OCI-LY7 (cell line): ENCODE measurements at regions not wholly inside any gene's neighbourhood (a gene's known extent, or its start where the extent isn't known, plus 50 kb on each side); places are given as distances from the start of the nearest gene placed in this dataset.

Experiments
- BruUV-seq: library from RNA; stranded (reverse); fragments of 400-500 nt; replicated peaks from 2 replicates; lab custom pipeline; 2021; lab: Mats Ljungman, UMichigan
- CTCF ChIA-PET: fragments of 300-600 bp; sonication (Branson Sonifier 250); formaldehyde crosslinking; loops from one replicate; lab custom pipeline; 2022; ENCODE audit warnings: antibody characterized with exemption; ENCODE audit not compliant: unreplicated experiment; lab: Charles Lee
- POLR2A ChIA-PET: fragments of 300-600 bp; sonication (Branson Sonifier 250); formaldehyde crosslinking; loops from one replicate; lab custom pipeline; 2022; ENCODE audit warnings: antibody characterized with exemption; lab: Charles Lee
- DNase-seq: peaks from one replicate; pipeline ENCODE4 v3.0.0-alpha.2; 2015; ENCODE audit warnings: low spot score
- H2AFZ ChIP-seq: fragments of 200-600 bp; sonication (generic), shearing (Covaris generic); 2 replicates; pipeline ENCODE4 v1.6.1; 2014; ENCODE audit warnings: mild to moderate bottlenecking, antibody characterized with exemption, low read length, moderate library complexity
- H3K27ac ChIP-seq: fragments of 200-600 bp; sonication (generic); 2 replicates; pipeline ENCODE4 v1.5.1; 2014; ENCODE audit warnings: mixed run types, low read depth, mild to moderate bottlenecking, moderate library complexity, low read length, inconsistent platforms; ENCODE audit not compliant: poor library complexity, severe bottlenecking
- H3K36me3 ChIP-seq: fragments of 200-600 bp; sonication (generic); 2 replicates; pipeline ENCODE4 v1.6.1; 2014; ENCODE audit warnings: mild to moderate bottlenecking, antibody characterized with exemption, low read length, moderate library complexity, mixed read lengths; ENCODE audit not compliant: insufficient read depth
- H3K4me1 ChIP-seq: fragments of 200-600 bp; sonication (generic); 2 replicates; pipeline ENCODE4 v1.5.1; 2014; ENCODE audit warnings: mild to moderate bottlenecking, low read length; ENCODE audit not compliant: insufficient read depth, poor library complexity, severe bottlenecking
- H3K4me2 ChIP-seq: fragments of 200-600 bp; sonication (generic); 2 replicates; pipeline ENCODE4 v1.6.1; 2014; ENCODE audit warnings: mild to moderate bottlenecking, low read length
- H3K4me3 ChIP-seq: fragments of 200-600 bp; sonication (generic); 2 replicates; pipeline ENCODE4 v1.5.1; 2014; ENCODE audit warnings: mild to moderate bottlenecking, low read depth, low read length; ENCODE audit not compliant: poor library complexity, severe bottlenecking
- H3K79me2 ChIP-seq: fragments of 200-600 bp; sonication (generic); 2 replicates; pipeline ENCODE4 v1.6.1; 2016; ENCODE audit warnings: low read depth, mild to moderate bottlenecking, low read length, moderate library complexity, mixed read lengths; ENCODE audit not compliant: insufficient read depth
- H3K9me2 ChIP-seq: fragments of 200-600 bp; sonication (generic); 2 replicates; pipeline ENCODE4 v1.6.1; 2016; ENCODE audit warnings: mild to moderate bottlenecking, low read length, mixed read lengths; ENCODE audit not compliant: insufficient read depth
- H3K9me3 ChIP-seq: fragments of 200-600 bp; sonication (generic); 2 replicates; pipeline ENCODE4 v1.6.1; 2014; ENCODE audit warnings: mild to moderate bottlenecking, mixed run types, low read length, mixed read lengths
- H4K20me1 ChIP-seq: fragments of 200-600 bp; sonication (generic); 2 replicates; pipeline ENCODE4 v1.6.1; 2014; ENCODE audit warnings: mild to moderate bottlenecking, antibody characterized with exemption, low read length, moderate library complexity, mixed read lengths; ENCODE audit not compliant: insufficient read depth
- CTCF ChIP-seq: fragments of 200-600 bp; sonication (generic); conservative IDR thresholded peaks from 2 replicates; pipeline ENCODE4 v1.5.1; 2014; ENCODE audit warnings: mild to moderate bottlenecking, antibody characterized with exemption, low read length, moderate library complexity, mixed read lengths
- EZH2phosphoT487 ChIP-seq: fragments of 200-600 bp; sonication (generic); IDR thresholded peaks from 2 replicates; pipeline ENCODE4 v1.6.1; 2018; ENCODE audit warnings: low read depth, borderline replicate concordance, mild to moderate bottlenecking, mixed run types, antibody characterized with exemption, low read length, moderate library complexity, mixed read lengths
- intact Hi-C: fragments of 100-400 bp; cut with micrococcal nuclease; formaldehyde crosslinking; loops from one replicate; pipeline ENCODE4 v1.10.0; 2022; ENCODE audit not compliant: unreplicated experiment

DNA sequence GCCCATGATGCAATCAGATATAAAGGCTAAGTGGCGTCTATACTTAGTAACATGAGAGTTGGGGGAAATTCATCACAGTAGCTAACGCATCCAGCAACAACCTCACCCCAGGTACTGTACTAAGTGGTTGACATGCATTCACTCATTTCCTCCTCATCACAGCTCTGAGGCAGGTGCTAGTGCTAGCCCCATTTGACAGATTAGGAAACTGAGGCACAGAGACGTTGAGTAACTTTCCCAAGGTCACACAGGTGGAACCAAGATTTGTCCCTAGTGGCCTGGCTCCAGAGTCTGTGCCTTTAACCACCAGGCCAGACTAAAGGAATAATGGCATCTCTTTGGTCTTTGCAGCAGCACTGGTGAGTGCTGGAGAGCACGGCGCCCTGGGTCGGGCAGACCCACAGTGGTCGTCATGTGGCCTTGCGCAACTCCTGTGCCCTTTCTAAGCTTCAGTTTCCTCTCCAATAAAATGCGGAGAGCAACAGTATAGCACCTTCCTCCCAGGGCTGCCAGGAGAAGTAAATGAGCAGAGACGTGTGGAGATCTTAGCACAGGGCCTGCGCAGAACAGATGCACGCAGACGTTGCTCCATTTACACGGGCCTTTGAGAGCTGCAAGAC, 186.4 kb downstream of the BCOR start:
- Histone ChIP-seq H3K4me1 (no peaks in the 10 kb centered on the region), H3K9me3 (no peaks in the 10 kb centered on the region), H3K27ac (no peak overlapping the region), H4K20me1 (no peaks in the 10 kb centered on the region), H3K36me3 (no peaks in the 10 kb centered on the region), H3K4me3 (no peak overlapping the region), H3K79me2 (no peaks in the 10 kb centered on the region), H3K9me2 (no peaks in the 10 kb centered on the region), H2AFZ (no peak overlapping the region), H3K4me2 (no peak overlapping the region)
- no peak for DNase-seq
- no peak for TF ChIP-seq EZH2phosphoT487
- no peak for TF ChIP-seq CTCF
- intact Hi-C loops = no loop called here
- no TSS peak for BruUV-seq
- ChIA-PET CTCF (no interaction called here), POLR2A (no interaction called here)

DNA sequence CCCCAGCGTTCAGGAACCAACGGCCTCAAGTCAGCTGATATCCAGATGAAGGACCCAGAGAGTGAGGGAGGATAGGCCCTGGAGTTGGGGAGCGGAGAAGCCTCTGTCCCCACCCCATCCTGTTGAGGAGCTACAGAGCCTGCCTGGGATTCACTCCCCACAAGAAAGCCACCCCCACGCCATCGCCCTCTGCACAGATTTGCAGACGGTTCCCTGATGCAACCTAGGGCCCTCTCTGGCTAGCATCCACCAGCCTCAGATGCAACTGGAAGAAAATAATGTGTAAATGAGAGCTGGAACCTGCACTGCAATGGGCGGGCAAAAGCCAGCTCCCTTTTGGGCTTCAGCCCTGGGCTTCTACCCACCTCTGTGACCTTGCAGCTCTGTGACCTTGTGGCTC, 185.6 kb downstream of the BCOR start:
- Histone ChIP-seq H3K79me2 (no peaks in the 10 kb centered on the region), H4K20me1 (no peaks in the 10 kb centered on the region), H3K36me3 (no peaks in the 10 kb centered on the region), H2AFZ (no peak overlapping the region), H3K4me2 (no peak overlapping the region), H3K4me3 (no peak overlapping the region), H3K4me1 (no peaks in the 10 kb centered on the region), H3K9me3 (no peaks in the 10 kb centered on the region), H3K9me2 (no peaks in the 10 kb centered on the region), H3K27ac (no peak overlapping the region)
- TF ChIP-seq EZH2phosphoT487 (no peak), CTCF (no peak)
- intact Hi-C loops = no loop called here
- ChIA-PET CTCF (no interaction called here), POLR2A (no interaction called here)
- BruUV-seq = no TSS peak
- no peak for DNase-seq

DNA sequence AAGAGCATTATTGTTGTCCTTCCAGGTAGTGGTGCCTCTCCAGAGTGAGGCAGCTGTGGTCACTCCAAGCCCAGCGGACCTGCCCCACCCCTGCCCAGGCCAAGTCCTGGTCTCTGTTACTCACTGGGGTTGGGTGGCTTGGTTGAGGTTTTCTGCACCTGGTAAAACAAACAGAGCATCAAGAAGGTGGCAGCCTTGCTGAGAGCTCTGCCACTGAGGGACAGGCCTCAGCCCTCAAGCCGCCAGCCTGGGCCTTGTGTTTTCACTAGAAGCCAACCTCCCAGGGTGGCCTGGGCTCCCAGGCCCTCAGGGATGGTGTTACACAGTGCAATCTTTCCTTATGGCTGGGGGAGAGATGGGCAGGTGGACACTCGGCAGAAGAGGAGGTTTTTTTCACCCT, 182.7 kb downstream of the BCOR start:
- no peak for TF ChIP-seq CTCF
- TF ChIP-seq EZH2phosphoT487 = no peak
- no TSS peak for BruUV-seq
- H3K4me3 ChIP-seq = no peak overlapping the region

More for the DNA sequence above, 182.7 kb downstream of the BCOR start:
- no peaks in the 10 kb centered on the region for H3K9me2 ChIP-seq
- no peaks in the 10 kb centered on the region for H3K36me3 ChIP-seq
- ChIA-PET CTCF (no interaction called here), POLR2A (no interaction called here)
- no peak overlapping the region for H3K27ac ChIP-seq
- no peak overlapping the region for H3K4me2 ChIP-seq
- intact Hi-C loops = no loop called here
- no peaks in the 10 kb centered on the region for H3K79me2 ChIP-seq
- no peaks in the 10 kb centered on the region for H4K20me1 ChIP-seq
- no peak overlapping the region for H2AFZ ChIP-seq
- H3K9me3 ChIP-seq = no peaks in the 10 kb centered on the region
- no peak for DNase-seq
- no peaks in the 10 kb centered on the region for H3K4me1 ChIP-seq
